Spinal cord (tissue), 9 donors: ENCODE measurements at regions not wholly inside any gene's neighbourhood (a gene's known extent, or its start where the extent isn't known, plus 50 kb on each side); places are given as distances from the start of the nearest gene placed in this dataset.

Experiments used
- DNase-seq, 6 donors: peaks; one replicate each; pipeline versions ENCODE4 v3.0.0 to v3.0.0-alpha.2; 2013 to 2015; ENCODE audit warnings: low spot score in 6 of 6, low read depth in 4 of 6
- H3K27ac ChIP-seq: one replicate; pipeline ENCODE4 v1.5.1; 2013; ENCODE audit warnings: low read depth, low read length, control low read depth
- H3K27me3 ChIP-seq: one replicate; pipeline ENCODE4 v1.6.1; 2013; ENCODE audit warnings: low read length; ENCODE audit not compliant: control insufficient read depth, insufficient read depth
- H3K36me3 ChIP-seq: one replicate; pipeline ENCODE4 v1.6.1; 2013; ENCODE audit warnings: low read length; ENCODE audit not compliant: control insufficient read depth, insufficient read depth
- H3K4me1 ChIP-seq: one replicate; pipeline ENCODE4 v1.6.1; 2013; ENCODE audit warnings: low read length; ENCODE audit not compliant: control insufficient read depth, insufficient read depth
- H3K4me3 ChIP-seq: one replicate; pipeline ENCODE4 v1.5.1; 2013; ENCODE audit warnings: low read depth, low read length, control low read depth
- H3K9me3 ChIP-seq: one replicate; pipeline ENCODE4 v1.6.1; 2013; ENCODE audit warnings: low read length; ENCODE audit not compliant: control insufficient read depth, insufficient read depth
- WGBS: methylation state at CpG from one replicate; pipeline ENCODE4 v1.1.5; 2013; ENCODE audit warnings: missing lambda C conversion rate; ENCODE audit not compliant: insufficient coverage; 5-methylcytosine and 5-hydroxymethylcytosine counted together
- donor health status: healthy.

GRCh38 chr1:80427881-80428280 is 1372.9 kb upstream of the ADGRL2 start:
- DNase-seq: peak in 2 of 6 donors; percentile 5 to 19
- Histone ChIP-seq H3K36me3 (no peaks in the 10 kb centered on the region), H3K27me3 (no peaks in the 10 kb centered on the region), H3K4me3 (no peak overlapping the region), H3K9me3 (no peaks in the 10 kb centered on the region), H3K27ac (no peak overlapping the region), H3K4me1 (no peaks in the 10 kb centered on the region)
- no CpG with 5 or more reads among the region's 3 CpGs for WGBS

- Histone ChIP-seq H3K27me3 (no peaks in the 10 kb centered on the region), H3K4me3 (no peak overlapping the region), H3K9me3 (no peaks in the 10 kb centered on the region), H3K27ac (no peak overlapping the region), H3K36me3 (no peaks in the 10 kb centered on the region), H3K4me1 (no peaks in the 10 kb centered on the region)
- WGBS: no CpG with 5 or more reads among the region's 1 CpG
- DNase-seq: no peak
These were observed 1376.5 kb upstream of the ADGRL2 start for GRCh38 chr1:80424249-80424648.

GRCh38 chr1:80418134-80418533 is 1382.6 kb upstream of the ADGRL2 start:
- H3K36me3 ChIP-seq: no peaks in the 10 kb centered on the region
- WGBS: no CpG with 5 or more reads among the region's 1 CpG
- H3K9me3 ChIP-seq: no peaks in the 10 kb centered on the region
- no peaks in the 10 kb centered on the region for H3K4me1 ChIP-seq
- no peak overlapping the region for H3K4me3 ChIP-seq
- no peaks in the 10 kb centered on the region for H3K27me3 ChIP-seq
- no peak for DNase-seq
- no peak overlapping the region for H3K27ac ChIP-seq

- Histone ChIP-seq H3K27me3 (no peaks in the 10 kb centered on the region), H3K27ac (no peak overlapping the region), H3K4me1 (no peaks in the 10 kb centered on the region), H3K9me3 (no peaks in the 10 kb centered on the region), H3K36me3 (no peaks in the 10 kb centered on the region), H3K4me3 (no peak overlapping the region)
- WGBS: no CpG with 5 or more reads among the region's 1 CpG
- DNase-seq: no peak
These were observed 1383.1 kb upstream of the ADGRL2 start for GRCh38 chr1:80417671-80418070.

GRCh38 chr1:80413969-80414368 is 1386.8 kb upstream of the ADGRL2 start:
- no peak for DNase-seq
- no peaks in the 10 kb centered on the region for H3K4me1 ChIP-seq
- H3K27me3 ChIP-seq: no peaks in the 10 kb centered on the region
- H3K36me3 ChIP-seq: no peaks in the 10 kb centered on the region
- H3K4me3 ChIP-seq: no peak overlapping the region
- no peak overlapping the region for H3K27ac ChIP-seq
- WGBS: no CpG with 5 or more reads among the region's 1 CpG
- H3K9me3 ChIP-seq: no peaks in the 10 kb centered on the region

GRCh38 chr1:80410233-80410632 is 1390.5 kb upstream of the ADGRL2 start:
- Histone ChIP-seq H3K4me3 (no peak overlapping the region), H3K36me3 (no peaks in the 10 kb centered on the region), H3K27ac (no peak overlapping the region), H3K9me3 (no peaks in the 10 kb centered on the region), H3K27me3 (no peaks in the 10 kb centered on the region), H3K4me1 (no peaks in the 10 kb centered on the region)
- DNase-seq: no peak
- no CpG with 5 or more reads among the region's 4 CpGs for WGBS

- no CpG with 5 or more reads among the region's 4 CpGs for WGBS
- no peak for DNase-seq
- H3K4me3 ChIP-seq: no peak overlapping the region
These were observed 1397.0 kb upstream of the ADGRL4 start for GRCh38 chr1:80403471-80403893.

GRCh38 chr1:80402625-80403024 is 1396.1 kb upstream of the ADGRL4 start:
- Histone ChIP-seq H3K27ac (no peak overlapping the region), H3K9me3 (no peaks in the 10 kb centered on the region), H3K27me3 (no peaks in the 10 kb centered on the region), H3K4me1 (no peaks in the 10 kb centered on the region), H3K36me3 (no peaks in the 10 kb centered on the region), H3K4me3 (no peak overlapping the region)
- DNase-seq: peak in 1 of 6 donors; percentile 16
- no CpG with 5 or more reads among the region's 3 CpGs for WGBS

More at GRCh38 chr1:80403471-80403893, 1397.0 kb upstream of the ADGRL4 start:
- H3K36me3 ChIP-seq: no peaks in the 10 kb centered on the region
- no peak overlapping the region for H3K27ac ChIP-seq
- no peaks in the 10 kb centered on the region for H3K27me3 ChIP-seq
- no peaks in the 10 kb centered on the region for H3K9me3 ChIP-seq
- H3K4me1 ChIP-seq: no peaks in the 10 kb centered on the region

GRCh38 chr1:80401757-80402156 is 1395.2 kb upstream of the ADGRL4 start:
- no peaks in the 10 kb centered on the region for H3K9me3 ChIP-seq
- H3K36me3 ChIP-seq: no peaks in the 10 kb centered on the region
- no peaks in the 10 kb centered on the region for H3K4me1 ChIP-seq
- H3K4me3 ChIP-seq: no peak overlapping the region
- no peaks in the 10 kb centered on the region for H3K27me3 ChIP-seq
- no CpG with 5 or more reads among the region's 1 CpG for WGBS
- no peak overlapping the region for H3K27ac ChIP-seq
- no peak for DNase-seq

GRCh38 chr1:80392529-80392928 is 1386.0 kb upstream of the ADGRL4 start:
- H3K36me3 ChIP-seq: no peaks in the 10 kb centered on the region
- H3K4me1 ChIP-seq: no peaks in the 10 kb centered on the region
- H3K4me3 ChIP-seq: no peak overlapping the region
- H3K9me3 ChIP-seq: no peaks in the 10 kb centered on the region
- DNase-seq: no peak
- no CpG with 5 or more reads among the region's 3 CpGs for WGBS
- H3K27me3 ChIP-seq: no peaks in the 10 kb centered on the region
- H3K27ac ChIP-seq: no peak overlapping the region
